ENCODE measurements at regions not wholly inside any gene's neighbourhood (a gene's known extent, or its start where the extent isn't known, plus 50 kb on each side); places are given as distances from the start of the nearest gene placed in this dataset.

DNA sequence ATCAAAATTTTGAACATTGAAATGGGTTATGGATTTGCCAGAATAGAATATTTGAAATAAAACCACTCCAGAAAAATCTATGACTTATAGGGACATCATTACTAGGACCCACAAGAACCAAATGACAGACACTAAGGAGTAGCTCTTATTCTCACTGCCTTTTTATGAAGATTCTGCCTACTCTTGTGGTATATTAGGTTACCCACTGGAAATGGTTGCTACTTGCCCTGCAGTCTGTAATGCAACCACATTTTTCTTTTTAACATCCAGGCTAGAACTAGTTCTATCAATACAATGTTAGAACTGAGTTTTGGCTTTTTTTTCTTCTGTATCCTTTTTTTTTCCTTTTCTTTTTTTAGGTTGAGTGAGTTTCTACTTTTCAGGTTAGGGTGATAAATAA lies 158.9 kb downstream of the PPP1R2C start:
- DNase-seq (ENCODE audit: low read depth in 2 of 2), result no peak

DNA sequence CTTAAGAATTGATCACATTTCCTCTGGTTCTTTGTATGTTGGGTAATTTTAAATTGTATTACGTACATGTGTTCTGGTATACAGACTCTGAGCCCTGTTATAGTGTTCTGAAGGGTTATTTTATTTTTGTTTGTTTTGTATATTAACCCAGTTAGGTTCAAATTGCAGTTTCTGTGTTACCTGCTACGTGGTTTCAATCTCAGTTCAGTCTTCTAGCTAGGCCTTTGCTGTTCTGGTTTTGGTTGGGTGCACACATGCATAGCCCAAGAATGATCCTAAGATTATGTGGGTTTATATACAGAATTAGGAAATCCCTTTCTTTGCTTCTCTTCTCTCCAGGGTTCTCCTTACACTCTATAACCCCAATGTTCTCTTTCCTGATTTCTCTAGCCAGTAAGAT lies 161.0 kb downstream of the PPP1R2C start:
- DNase-seq (ENCODE audit: low read depth in 2 of 2), result no peak

DNA sequence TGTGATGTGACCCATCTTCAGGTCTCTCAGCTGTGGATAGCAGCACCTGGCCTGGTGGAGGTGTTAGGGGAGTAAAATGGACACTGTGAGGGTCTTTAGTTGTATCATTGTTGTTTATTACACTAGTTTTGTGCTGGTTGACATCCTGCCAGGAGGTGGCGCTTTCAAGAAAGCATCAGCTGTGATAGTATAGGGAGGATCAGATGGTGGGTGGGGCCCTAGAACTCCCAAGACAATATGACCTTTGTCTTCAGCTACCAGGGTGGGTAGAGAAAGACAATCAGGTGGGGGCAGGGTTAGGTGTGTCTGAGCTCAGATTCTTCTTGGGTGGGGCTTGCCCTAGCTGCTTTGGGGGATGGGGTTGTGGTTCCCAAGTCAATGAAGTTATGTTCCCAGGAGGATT lies 162.8 kb downstream of the PPP1R2C start:
- no peak for DNase-seq (ENCODE audit: low read depth in 2 of 2)

DNA sequence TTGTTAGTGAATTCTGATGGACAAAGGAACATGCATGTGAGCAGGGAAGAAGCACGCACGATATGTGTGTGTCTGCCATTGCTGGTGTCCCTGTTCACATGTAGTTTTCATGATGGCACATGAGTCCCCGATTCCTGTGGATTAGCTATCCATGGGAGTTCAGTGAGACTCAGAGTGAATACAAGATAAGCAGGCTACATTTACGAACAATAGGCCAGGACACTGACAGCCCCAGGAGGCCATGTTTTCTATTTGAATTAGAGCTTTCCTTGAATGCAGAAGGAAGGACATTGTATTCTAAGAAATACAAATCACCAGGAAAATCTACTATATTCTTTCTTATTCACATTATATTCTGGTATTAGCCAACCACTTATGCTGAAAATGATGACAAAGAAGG lies 171.4 kb downstream of the PPP1R2C start:
- no peak for DNase-seq (ENCODE audit: low read depth in 2 of 2)

DNA sequence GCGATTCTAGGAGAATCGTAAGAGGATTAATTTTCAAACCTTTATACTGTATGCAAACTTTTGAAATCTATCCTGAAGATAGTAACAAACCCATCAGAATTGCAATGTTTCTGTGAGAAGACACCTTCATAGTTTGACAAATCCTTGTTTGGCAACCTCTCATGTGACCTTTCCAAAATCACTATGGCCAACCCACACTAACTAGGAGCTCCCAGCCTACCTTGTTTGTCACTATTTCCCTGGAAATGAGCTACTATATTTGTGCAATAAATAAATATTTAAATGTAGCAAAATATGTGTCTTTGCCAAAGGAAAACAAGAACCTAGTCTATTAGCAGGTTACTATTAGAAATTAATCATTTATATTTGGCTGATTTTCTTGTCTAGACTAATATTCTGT lies 173.7 kb downstream of the PPP1R2C start:
- no peak for DNase-seq (ENCODE audit: low read depth in 2 of 2)

DNA sequence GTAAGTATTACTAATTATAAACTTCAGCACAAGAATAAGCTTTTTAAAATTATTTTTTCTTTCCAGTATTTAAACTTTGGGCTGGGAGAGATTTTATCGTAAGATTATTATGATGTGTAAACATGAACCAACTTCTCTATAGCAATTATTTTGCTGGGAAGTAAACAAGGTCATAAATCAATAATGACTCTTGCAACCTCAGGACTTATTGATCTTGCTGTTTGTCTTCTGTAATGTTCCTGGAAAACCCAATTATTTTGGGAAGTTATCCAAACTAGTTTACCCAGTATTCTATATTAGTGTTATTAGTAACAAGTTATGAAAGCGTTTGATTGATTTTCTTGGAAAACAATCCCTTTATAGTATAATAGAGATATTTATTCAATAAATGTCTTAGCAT lies 174.9 kb downstream of the PPP1R2C start:
- no peak for DNase-seq (ENCODE audit: low read depth in 2 of 2)

DNA sequence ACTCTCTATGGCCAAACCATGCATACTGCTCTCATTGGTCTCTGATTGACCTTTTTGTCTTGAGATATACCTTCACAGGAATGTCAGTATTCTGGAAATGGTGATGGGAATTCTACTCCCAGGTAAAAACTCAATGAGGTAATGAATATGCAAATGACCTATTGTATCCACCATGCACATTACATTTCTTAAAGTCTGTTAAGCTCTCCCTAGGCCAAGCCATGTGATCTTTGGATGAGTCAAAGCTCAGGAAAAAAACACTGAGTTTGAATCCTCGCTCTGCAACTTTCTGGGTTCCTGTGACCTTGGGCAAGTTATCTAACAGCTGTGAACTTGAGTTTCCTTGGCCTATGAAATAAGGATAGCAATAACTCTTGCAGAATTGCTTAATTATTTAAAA lies 175.4 kb downstream of the PPP1R2C start:
- no peak for DNase-seq (ENCODE audit: low read depth in 2 of 2)

DNA sequence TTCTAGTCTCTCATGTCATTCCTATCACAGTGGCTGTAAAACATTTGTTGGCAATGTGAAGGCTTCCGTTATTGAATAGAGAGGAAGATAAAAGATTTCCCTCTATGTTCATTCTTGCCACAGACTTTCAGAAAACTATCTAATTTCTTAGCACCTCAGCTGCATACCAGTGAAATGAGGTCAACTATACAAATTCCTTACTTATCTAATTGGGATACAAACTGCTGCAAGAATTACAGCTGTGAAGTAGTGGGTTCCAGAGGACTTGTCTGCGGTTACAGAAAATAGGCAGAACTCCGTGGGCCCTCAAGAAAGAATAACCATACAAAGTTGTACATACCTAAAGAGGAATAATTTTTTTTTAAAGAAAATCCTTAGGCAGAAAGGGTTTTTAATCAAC lies 175.8 kb downstream of the PPP1R2C start:
- no peak for DNase-seq (ENCODE audit: low read depth in 2 of 2)

DNA sequence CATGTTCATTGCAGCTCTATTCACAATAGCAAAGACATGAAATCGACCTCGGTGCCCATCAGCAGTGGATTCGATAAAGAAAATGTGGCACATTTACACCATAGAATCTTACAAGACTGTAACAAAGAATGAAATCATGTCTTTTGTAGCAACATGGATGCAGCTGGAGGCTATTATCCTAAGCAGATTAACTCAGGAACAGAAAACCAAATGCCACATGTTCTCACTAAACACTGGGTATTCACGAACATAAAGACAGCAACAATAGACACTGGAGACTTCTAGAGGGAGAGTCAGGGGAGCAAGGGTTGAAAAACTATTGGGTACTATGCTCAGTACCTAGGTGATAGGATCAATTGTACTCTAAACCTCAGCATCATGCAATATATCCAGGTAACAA lies 180.5 kb downstream of the PPP1R2C start:
- DNase-seq (ENCODE audit: low read depth in 2 of 2), result no peak

DNA sequence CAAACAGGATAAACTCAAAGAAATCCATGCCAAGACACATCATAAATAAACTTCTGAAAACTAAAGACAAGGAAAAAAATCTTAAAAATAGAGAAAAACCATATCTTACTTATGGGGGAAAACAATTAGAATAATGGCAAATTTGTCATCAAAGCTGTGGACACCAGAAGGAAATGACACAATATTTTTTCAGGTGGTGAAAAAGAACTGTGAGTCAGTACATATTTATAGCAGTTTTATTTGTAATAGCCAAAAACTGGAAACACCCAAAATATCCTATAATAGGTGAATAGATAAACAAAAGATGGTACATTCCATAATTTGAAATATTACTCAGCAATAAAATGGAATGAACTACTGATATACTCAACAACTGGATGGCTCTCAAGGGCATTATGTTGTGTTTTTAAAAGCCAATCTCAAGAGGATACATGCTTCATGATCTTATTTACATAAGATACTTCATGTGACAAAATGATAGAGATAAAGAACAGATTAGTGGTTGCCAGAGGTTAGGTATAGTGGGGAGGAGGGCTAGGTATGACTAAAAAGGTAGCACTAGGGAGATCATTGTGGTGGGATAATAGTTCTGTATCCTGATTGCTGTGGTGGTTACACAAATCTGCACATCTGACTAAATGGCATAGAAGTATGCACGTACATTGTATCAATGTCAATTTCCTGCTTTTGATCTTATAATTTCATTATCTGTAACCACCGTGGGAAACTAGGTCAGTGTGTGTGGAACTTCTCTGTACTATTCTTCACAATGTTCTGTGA lies 191.9 kb downstream of the PPP1R2C start:
- DNase-seq (ENCODE audit: low read depth in 2 of 2), result no peak

DNA sequence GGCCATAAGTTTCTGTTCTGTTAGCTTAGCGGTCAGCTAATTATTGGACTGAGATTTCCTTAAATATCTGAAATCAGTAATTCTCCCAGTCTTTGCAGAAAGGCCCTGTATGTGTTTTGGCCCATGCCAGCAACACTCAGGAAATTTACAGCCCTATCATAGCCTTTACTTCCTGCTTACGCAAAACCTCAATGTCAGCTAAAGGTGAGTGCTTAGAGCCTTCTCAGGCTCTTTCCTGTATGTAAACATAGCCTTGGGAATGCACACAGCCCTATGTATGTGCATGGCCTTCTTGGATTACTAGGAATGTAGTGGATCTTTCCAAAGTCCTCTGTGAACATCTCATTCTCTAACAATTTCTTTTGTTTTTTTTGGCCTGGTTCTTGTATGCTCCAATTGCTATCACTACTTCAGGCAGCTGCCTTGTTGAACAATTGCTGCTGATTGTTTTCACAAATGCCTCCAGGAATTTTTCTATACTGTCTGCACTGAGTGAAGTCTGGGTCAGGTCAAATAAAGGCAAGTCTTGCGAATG lies 200.0 kb downstream of the PPP1R2C start:
- DNase-seq (ENCODE audit: low read depth in 2 of 2), result no peak

DNA sequence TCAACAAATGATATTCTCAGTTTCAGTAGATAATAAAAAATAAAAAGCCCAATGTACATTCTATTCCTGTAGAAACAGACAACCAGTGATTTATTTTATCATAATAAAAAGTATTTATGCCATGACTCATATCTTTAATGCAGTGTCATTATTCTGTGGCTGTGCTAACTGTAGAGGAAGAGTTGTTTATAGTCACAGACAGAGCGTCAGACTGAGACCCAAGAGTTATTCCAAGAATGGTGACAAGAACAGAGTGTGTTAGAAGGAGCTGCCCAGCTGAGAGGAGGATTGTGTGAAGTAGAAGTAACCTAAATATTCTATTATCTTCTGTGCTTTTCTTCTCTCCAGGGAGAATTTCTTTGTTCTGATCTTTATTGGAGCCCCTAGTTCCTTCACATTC lies 210.7 kb downstream of the PPP1R2C start:
- no peak for DNase-seq (ENCODE audit: low read depth in 2 of 2)

DNA sequence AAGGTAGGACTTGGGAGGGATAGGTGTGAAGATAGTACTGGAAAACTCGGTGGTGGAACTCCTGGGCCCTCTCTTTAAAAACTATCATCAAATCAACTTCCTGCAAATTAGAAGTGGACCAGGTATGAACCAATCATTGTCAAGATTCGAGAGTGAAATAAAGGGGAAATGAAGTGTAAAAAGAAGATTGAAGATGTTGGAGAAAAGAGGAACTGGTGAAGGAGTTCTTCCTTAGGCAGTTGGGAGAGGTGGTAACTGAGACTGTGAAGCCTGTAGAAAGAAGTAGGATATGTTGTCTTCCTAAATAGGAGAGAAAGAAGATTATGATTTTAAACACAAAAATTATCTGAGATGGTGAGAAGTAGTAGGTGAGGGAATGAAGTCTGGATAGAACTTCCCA lies 212.2 kb downstream of the PPP1R2C start:
- no peak for DNase-seq (ENCODE audit: low read depth in 2 of 2)

DNA sequence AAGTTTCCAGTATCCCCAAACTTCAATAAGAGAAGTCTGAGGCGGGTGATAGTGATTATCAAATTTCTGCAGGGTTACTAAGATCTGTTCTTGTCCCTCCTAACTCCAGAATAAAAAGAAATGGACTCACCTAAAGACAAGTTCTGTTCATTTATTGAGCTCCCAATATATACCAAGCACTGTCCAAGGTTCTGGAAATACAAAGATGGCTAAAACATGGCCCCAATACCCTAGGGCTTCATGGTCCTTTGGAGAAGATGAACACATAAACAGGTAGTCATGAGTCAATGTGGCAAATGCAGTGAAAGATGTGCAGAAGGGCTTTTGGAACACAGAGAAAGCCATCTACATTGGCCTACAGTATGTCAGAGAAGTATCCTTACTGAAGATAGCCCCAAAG lies 231.2 kb downstream of the PPP1R2C start:
- DNase-seq (ENCODE audit: low read depth in 2 of 2), result no peak

DNA sequence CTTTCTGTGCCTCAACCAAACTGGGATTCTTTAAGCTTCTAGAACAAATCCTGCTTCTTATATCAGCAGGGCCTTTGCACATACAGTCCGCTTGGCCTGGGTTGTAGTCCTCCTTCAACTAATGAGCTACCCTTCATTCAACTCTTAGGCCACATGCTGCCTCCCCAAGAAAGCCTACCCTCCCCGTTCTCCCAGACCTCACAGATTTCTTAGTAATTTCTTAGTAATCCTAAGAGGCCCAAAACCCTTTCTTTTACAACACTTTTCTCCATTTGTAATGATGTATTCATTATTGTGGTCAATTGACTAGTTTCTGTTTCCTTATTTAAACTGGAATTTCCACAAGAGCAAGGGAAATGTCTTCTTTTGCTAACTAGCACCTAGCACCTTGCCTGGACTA lies 233.1 kb downstream of the PPP1R2C start:
- DNase-seq (ENCODE audit: low read depth in 2 of 2), result no peak

DNA sequence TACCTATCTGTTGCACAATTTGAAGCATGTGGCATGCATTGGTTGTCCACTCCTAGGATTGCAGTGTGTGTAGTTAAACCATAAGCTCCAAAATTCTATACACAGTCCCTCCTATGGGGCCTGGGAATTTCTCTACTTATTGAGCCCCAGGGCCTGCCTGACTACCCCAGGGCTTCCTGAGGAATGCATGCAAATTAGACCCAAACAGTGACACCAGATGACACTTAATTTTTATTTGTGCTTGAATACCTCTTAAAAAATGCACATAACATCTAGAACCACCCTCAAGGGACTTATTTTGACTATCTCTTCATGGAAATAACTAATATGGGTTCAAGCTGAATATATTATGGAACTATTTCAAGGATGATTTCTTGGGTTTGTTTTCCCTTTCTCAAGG lies 236.4 kb downstream of the PPP1R2C start:
- no peak for DNase-seq (ENCODE audit: low read depth in 2 of 2)

DNA sequence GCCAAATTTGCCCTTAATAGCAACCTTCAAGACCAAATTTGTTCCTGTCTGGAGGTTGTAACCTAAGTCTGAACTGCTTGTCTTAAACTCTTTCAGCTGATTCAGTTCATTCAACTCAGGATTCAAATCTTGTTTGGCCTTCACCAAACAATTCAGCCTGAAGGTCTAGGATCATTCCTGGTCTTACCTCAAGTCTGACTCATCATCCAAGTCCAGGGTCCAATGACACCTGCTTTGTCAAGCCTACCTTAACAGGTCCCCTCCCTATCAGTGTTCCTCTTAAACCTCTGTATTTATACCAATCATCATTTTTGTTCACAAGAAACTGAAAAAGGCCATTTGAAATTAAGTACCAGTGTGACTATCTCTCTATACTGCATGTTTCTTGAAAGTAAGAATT lies 237.8 kb downstream of the PPP1R2C start:
- DNase-seq (ENCODE audit: low read depth in 2 of 2), result no peak

DNA sequence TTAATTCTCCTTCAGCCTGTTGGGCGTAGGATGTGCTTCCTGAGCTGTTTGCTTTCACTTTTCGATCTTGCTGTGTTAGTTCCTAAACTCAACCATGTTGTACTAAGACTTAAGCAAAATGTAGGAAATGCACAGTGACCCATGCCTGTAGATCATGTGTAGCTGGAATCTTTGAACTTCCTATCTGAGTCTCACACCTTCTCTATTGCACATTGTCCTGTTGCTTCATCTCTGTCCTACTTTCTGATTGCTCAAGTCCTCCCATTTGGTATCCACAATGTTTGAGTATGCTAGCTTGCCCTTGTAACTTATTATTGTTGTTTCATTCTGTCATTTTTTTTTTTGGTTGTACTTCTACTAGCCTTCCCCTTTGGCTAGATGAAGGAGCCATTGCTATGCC lies 239.6 kb downstream of the PPP1R2C start:
- DNase-seq (ENCODE audit: low read depth in 2 of 2), result no peak

DNA sequence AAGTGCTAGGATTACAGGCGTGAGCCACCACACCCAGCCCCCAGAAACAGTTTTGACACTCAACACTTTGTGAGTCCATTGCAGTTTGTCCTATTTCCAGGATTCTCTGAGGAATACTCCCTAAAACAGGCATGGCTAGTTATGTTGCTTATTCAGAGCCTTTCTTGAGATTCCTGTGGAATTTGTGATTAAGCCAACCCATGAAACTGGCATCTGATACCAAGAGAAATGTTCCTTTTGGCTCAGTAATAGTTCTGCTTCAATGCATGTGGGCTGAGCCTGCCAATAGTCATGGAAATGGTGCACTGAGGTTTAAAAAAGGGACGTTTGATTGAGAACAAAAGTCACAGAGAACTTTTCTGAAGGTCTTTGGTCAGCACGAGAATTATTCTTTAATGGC lies 241.7 kb downstream of the PPP1R2C start:
- DNase-seq (ENCODE audit: low read depth in 2 of 2), result no peak

DNA sequence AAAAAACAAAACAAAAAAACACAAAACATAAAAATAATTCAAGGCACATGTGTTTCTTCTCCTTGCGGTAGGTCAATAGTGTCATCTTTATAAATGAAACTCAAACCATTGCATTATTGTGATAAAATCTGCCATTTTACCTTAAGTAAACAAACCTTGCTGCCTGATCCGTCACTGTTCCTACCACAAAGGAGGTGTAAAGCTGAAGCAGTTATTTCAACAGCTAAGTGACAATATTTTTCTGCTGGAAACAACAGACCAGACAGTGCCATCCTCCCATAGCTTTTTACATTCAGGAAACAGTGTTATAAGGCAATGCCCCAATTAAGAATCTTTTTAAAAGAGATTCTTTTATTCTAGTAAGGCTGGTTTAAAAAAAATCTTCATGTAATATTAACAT lies 242.7 kb downstream of the PPP1R2C start:
- no peak for DNase-seq (ENCODE audit: low read depth in 2 of 2)

DNA sequence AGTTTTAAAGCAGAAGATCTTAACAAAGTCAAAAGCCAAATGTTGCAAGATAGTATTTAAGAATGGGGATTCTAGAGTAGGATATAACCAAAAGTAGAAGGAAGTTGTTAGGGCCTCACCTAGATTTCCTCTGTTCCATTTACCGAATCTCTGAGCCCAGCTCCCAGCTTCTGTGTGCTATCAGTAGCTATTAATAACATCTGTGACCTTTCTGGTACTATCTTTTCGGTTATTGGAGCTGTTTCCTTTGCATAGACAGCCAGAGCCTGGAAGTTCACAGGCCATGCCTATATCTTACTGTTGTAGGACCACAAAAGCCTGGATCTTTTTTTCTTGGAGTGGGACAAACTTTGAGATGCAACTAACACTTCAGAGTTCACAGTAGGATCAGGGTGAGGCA lies 244.2 kb downstream of the PPP1R2C start:
- DNase-seq (ENCODE audit: low read depth in 2 of 2), result no peak

DNA sequence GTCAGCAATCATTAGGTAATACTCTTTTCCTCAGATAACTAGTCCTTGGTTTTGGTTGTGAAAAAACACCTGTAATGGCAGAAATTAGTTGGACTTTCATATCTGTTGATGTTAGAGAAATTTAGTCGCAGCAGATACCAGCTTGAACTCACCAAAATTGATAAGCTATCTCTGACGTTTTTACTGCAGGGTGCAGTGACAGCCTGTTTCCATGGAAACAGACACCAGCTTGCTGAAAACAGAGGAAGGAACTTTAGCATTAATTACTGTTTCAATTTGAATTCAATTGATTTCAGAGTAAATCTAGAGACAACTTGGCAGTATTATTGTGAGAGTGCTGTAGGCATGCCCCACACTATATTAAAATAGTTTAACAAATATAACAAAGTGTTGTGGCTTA lies 246.5 kb downstream of the PPP1R2C start:
- DNase-seq (ENCODE audit: low read depth in 2 of 2), result no peak

DNA sequence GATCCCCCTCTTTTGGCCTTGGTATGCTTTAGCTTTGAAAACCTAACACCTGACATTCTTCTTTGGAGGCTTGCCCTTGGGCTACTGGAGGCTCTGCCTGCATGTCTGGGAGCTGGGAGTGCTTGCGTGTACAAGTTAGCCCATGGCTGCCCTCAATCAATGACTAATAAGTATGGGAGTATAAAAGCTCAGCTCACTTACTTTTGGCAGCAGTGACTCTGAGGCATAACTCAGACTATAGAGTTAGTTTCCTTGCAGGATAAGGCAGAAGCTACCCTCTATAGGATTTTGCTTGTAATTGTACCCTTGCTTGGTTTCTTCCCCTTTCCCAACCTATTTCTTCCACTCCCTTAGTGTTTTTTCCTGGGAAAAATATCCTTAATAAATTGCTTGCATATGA lies 247.9 kb downstream of the PPP1R2C start:
- DNase-seq (ENCODE audit: low read depth in 2 of 2), result peak; percentile 67 to 74

DNA sequence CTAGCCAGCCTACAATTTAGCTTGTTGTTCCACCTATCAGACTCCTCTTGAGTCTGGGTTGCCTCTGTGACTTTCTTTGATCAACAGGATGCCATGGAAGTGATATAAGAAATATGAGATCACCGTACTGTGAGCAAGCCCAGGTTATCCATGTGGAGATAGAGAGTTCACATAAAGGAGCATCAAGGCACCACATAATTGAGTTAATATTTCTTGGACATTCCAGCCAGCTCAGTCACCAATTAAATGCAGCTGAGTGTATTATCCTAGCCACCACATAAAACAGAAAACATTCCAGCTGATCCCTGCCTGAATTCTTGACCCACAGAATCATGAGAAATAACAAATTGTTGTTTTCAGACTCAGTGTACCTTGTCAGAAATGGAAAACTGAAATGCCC lies 253.6 kb downstream of the PPP1R2C start:
- peak; percentile 56 to 60 for DNase-seq (ENCODE audit: low read depth in 2 of 2)

Measured in fibroblast of skin of left quadriceps (primary cell).